ENCODE measurements at regions not wholly inside any gene's neighbourhood (a gene's known extent, or its start where the extent isn't known, plus 50 kb on each side); places are given as distances from the start of the nearest gene placed in this dataset.

- dilution Hi-C loops (cut with MboI; ENCODE audit: extremely low pct_ligation_motif_present, low sequenced_read_pairs), result no loop called here
- FAIRE-seq (no peak), DNase-seq (ENCODE audit: low read depth, low spot score) (no peak)
- no peak overlapping the region for H3K4me3 ChIP-seq (ENCODE audit: control insufficient read depth in 2 of 3, extremely low read depth in 1 of 3, insufficient read depth in 2 of 3, low read depth in 1 of 3, low read length in 3 of 3)
- no peaks in the 10 kb centered on the region for H3K9me3 ChIP-seq (ENCODE audit: control insufficient read depth, low read depth, low read length)
- peak overlapping the region; percentile 32 for H3K27ac ChIP-seq (ENCODE audit: control insufficient read depth, insufficient read depth, low read length)
- TF ChIP-seq EZH2 (IDR thresholded peaks at IDR 0.05; ENCODE audit: low read length) (no peak), CTCF (optimal IDR thresholded peaks at IDR 0.05 in 1 of 3, IDR thresholded peaks at IDR 0.05 in 1 of 3, conservative IDR thresholded peaks at IDR 0.05 in 1 of 3; ENCODE audit: extremely low read depth in 1 of 3, insufficient read depth in 2 of 3, low read length in 3 of 3) (no peak)
- H3K27me3 ChIP-seq (ENCODE audit: control insufficient read depth, extremely low read depth, insufficient read depth, low read length), result no peaks in the 10 kb centered on the region
- no peak overlapping the region for H3K9ac ChIP-seq (ENCODE audit: control insufficient read depth, extremely low read depth, insufficient read depth, low read length)
- no peaks in the 10 kb centered on the region for H3K9me1 ChIP-seq (ENCODE audit: control insufficient read depth, extremely low read depth, insufficient read depth, low read length)
- H3K79me2 ChIP-seq (ENCODE audit: control insufficient read depth, insufficient read depth, low read length), result no peaks in the 10 kb centered on the region
- H4K20me1 ChIP-seq (ENCODE audit: control insufficient read depth, extremely low read depth, insufficient read depth, low read length), result no peaks in the 10 kb centered on the region
- H3K4me2 ChIP-seq (ENCODE audit: control insufficient read depth, extremely low read depth, insufficient read depth, low read depth, low read length), result no peak overlapping the region
- no peak overlapping the region for H2AFZ ChIP-seq (ENCODE audit: control insufficient read depth, low read length)
- H3K36me3 ChIP-seq (ENCODE audit: control insufficient read depth in 2 of 2, extremely low read depth in 1 of 2, insufficient read depth in 2 of 2, low read length in 2 of 2), result no peaks in the 10 kb centered on the region
- peaks cover 24% of the 10 kb centered on the region for H3K4me1 ChIP-seq (ENCODE audit: control insufficient read depth, extremely low read depth, insufficient read depth, low read length)
These were observed 178.8 kb upstream of the DDHD1 start for GRCh38 chr14:53331921-53332320.

GRCh38 chr14:53331247-53331646, 178.1 kb upstream of the DDHD1 start:
- dilution Hi-C loops (cut with MboI; ENCODE audit: extremely low pct_ligation_motif_present, low sequenced_read_pairs), result no loop called here
- H3K9ac ChIP-seq (ENCODE audit: control insufficient read depth, extremely low read depth, insufficient read depth, low read length), result no peak overlapping the region
- no peaks in the 10 kb centered on the region for H3K27me3 ChIP-seq (ENCODE audit: control insufficient read depth, extremely low read depth, insufficient read depth, low read length)
- peak; percentile 77 for FAIRE-seq
- no peak for TF ChIP-seq CTCF (optimal IDR thresholded peaks at IDR 0.05 in 1 of 3, IDR thresholded peaks at IDR 0.05 in 1 of 3, conservative IDR thresholded peaks at IDR 0.05 in 1 of 3; ENCODE audit: extremely low read depth in 1 of 3, insufficient read depth in 2 of 3, low read length in 3 of 3)
- no peak for TF ChIP-seq EZH2 (IDR thresholded peaks at IDR 0.05; ENCODE audit: low read length)
- H3K79me2 ChIP-seq (ENCODE audit: control insufficient read depth, insufficient read depth, low read length), result no peaks in the 10 kb centered on the region
- no peaks in the 10 kb centered on the region for H3K9me1 ChIP-seq (ENCODE audit: control insufficient read depth, extremely low read depth, insufficient read depth, low read length)
- H4K20me1 ChIP-seq (ENCODE audit: control insufficient read depth, extremely low read depth, insufficient read depth, low read length), result no peaks in the 10 kb centered on the region
- peak overlapping the region; percentile 44 for H3K27ac ChIP-seq (ENCODE audit: control insufficient read depth, insufficient read depth, low read length)
- no peak overlapping the region for H2AFZ ChIP-seq (ENCODE audit: control insufficient read depth, low read length)
- H3K36me3 ChIP-seq (ENCODE audit: control insufficient read depth in 2 of 2, extremely low read depth in 1 of 2, insufficient read depth in 2 of 2, low read length in 2 of 2), result no peaks in the 10 kb centered on the region
- H3K9me3 ChIP-seq (ENCODE audit: control insufficient read depth, low read depth, low read length), result no peaks in the 10 kb centered on the region
- H3K4me3 ChIP-seq (ENCODE audit: control insufficient read depth in 2 of 3, extremely low read depth in 1 of 3, insufficient read depth in 2 of 3, low read depth in 1 of 3, low read length in 3 of 3), result no peak overlapping the region
- no peak overlapping the region for H3K4me2 ChIP-seq (ENCODE audit: control insufficient read depth, extremely low read depth, insufficient read depth, low read depth, low read length)
- DNase-seq (ENCODE audit: low read depth, low spot score), result peak; percentile 77
- peaks cover 24% of the 10 kb centered on the region for H3K4me1 ChIP-seq (ENCODE audit: control insufficient read depth, extremely low read depth, insufficient read depth, low read length)

Measured in keratinocyte (primary cell).